M059J (cell line): ENCODE measurements at regions not wholly inside any gene's neighbourhood (a gene's known extent, or its start where the extent isn't known, plus 50 kb on each side); places are given as distances from the start of the nearest gene placed in this dataset.

Experiments
- DNase-seq: peaks from one replicate; pipeline ENCODE4 v3.0.0-alpha.2; 2012; ENCODE audit warnings: low read depth

GRCh38 chr4:8756816-8757215 is 114.8 kb downstream of the HMX1 start:
- DNase-seq = no peak

DNA sequence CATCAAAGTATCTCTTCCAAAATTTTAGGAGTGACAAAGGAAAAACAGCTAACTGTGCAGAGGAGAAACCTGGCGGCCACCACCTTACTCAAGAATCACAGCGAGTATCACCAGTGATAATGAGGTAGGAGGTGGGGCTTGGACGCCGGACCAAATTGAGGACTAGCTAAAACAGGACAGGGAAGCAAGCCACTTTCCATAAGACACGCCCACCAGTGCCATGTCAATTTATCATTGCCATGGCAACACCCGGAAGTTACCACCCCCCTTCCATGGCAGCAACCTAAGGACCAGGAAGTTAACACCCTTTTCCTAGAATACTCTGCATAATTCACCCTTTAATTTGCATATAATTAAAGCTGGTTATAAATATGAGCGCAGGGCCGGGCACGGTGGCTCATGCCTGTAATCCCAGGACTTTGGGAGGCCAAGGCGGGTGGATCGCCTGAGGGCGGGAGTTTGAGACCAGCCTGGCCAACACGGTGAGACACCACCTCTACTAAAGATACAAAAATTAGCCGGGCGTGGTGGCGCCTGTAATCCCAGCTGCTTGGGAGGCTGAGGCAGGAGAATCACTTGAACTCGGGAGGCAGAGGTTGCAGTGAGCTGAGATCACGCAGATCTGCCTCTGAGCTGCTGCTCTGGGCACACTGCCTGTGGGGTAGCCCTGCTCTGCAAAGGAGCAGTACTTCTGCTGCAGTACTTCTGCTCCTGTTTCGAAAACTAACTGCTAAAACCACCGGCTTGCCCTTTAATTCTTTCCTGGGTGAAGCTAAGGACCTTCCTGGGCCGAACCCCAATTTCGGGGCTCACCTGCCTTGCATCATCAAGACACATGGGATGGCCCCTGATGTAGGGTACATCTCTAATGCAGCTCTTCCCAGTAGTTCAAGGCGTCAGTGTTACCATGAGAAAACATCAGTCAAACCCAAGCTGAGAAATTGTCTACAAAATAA is 116.7 kb downstream of the HMX1 start:
- DNase-seq = no peak

DNA sequence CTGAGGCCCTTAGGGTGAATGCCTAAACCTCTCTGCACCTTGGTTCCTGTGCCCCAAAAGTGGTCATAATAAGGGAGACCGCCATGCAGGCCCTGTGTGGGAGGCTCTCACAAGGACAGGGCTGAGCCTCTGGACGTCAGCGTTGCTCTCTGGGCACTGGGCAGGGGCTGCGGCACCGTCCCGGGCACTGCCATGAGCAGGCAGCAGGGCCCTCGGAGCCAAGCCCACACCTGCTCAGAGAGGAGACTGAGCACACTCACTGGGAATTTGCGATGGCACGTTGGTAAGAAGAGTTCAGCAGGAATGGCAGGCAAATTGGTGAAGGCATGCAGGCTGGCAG is 123.4 kb downstream of the HMX1 start:
- no peak for DNase-seq

DNA sequence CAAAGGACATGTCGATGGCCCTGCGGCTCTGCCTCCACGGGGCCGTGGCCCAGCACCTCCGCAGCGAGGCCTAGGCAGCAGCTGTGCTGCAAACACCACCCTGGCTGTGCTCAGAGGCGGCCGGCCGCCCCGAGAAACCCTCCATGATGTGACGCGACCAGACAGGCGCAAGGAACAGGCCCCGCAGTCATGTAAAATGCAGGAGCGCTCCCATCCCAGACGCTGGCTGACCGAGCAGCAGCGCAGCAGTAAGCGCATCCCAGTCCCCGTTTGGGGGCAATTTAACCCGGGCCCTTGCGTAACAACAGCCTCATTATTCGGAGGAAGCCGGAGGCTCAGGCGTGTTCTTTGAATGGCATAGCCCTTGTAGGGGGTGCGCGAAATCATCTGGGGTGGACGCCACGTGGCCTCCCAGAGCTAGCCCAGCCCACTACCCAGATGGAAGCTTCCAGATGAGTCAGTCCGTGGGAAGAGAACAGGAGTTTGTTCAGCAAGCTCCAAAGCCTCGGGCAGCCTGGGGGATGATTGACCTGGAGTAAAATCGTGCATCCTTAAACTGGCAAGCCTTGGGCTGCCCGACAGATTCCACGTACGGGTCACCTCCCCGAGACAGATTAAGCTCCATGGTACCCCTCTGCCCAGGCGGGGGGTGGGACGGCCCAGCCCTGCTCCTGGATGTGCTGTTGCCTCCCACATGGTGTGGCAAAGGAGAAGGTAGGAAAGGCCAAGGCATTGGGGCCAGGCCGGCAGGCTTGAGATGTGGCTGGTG is 124.0 kb downstream of the HMX1 start:
- DNase-seq = no peak

DNA sequence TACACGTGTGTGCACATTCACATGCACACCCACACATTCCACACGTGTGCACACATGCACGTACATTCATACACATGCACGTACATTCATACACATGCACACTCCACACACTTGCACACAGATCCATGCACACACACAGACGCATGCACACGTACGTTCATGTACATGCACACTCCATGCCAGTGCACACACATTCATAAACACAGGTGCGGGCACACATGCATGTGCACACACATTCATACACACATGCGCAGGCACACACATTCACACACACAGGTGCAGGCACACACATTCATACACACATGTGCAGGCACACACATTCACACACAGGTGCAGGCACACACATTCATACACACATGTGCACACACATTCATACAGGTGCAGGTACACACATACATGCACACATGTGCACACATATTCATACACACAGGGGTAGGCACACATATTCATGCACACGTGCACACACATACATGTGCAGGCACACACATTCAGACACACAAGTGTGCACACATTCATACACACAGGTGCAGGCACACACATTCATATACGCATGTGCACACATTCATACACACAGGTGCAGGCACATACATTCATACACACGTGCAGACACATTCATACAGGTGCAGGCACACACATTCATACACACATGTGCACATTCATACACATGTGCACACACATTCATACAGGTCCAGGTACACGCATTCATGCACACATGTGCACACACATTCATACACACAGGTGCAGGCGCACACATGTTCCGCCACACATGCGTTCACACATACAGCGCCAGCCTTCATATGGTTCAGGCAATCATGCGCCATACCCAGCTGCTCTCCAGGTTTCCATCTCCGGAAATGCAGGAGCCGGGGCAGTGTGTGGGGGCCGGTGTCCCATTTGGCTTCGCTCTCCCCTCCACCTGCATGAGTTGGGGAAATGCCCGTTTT is 124.8 kb downstream of the HMX1 start:
- DNase-seq = no peak

- DNase-seq = no peak
Measured at GRCh38 chr4:8745826-8746225, 125.8 kb downstream of the HMX1 start.

- DNase-seq = no peak
Measured at GRCh38 chr4:8745005-8745790, 126.4 kb downstream of the HMX1 start.

- DNase-seq = no peak
Measured at GRCh38 chr4:8744083-8744805, 127.4 kb downstream of the HMX1 start.

- DNase-seq = no peak
Measured at GRCh38 chr4:8742546-8742945, 129.1 kb downstream of the HMX1 start.

- DNase-seq = no peak
Measured at GRCh38 chr4:8741513-8742226, 130.0 kb downstream of the HMX1 start.

GRCh38 chr4:8740666-8741395 is 130.8 kb downstream of the HMX1 start:
- DNase-seq = no peak

DNA sequence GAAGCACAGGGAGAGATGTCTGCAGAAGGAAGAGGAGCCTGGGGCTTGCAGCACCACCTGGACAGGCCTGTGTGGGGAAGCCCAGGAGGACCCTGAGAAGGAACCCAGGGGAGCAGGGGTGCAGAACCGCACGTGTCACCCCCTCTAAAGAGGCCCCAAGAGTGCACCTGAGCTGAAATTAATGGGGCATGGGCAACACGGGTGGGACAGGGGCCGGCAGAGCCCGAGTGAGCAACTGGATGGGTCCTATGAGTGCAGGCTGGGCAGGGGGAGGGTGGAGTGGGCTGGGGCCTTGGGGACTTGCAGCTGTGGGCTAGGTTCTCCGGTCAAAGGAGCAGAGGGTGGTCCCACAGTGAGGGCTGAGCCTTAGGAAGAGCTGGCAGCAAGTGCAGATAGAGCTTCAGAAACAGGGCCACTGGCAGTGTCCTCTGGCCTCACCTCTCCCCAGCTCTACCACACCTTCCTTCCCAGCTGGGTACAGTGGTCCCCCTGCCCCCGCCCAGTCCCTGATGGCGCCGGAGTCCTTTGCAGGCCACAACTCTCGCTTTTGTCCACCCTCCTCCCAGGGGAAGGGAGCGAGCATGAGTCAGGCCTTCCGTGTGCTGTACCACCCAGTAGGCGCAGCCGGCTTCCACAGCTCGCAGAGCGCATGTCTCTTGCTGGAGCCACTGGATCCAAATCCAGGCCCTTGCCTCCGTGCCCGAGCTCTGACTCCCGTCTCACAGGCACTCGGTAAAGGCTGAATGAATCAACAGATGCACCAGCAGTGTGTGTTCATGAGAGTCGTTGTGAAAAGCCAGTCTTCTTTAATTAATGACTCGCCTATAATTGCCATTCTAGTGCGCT is 131.6 kb downstream of the HMX1 start:
- peak; percentile 52 for DNase-seq

DNA sequence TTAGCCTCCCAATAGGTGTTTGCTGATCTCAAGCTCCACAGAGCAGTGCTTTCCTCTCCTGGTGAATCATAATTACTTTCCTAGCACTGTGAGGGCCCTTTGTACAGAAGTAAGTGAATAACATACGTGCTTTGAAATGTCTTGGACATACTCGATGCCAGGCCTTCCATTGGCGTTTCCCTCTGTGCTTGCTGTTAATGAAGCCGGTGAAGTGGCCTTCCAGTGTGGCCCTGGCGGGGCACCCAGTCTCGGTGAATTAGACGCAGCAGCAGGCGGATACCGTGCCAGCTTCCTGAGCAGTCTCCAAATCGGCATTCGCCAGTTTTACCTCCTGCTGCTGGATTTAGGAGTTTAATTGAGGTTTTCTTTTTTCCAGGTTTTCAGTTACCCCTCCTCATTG is 132.3 kb downstream of the HMX1 start:
- no peak for DNase-seq

- no peak for DNase-seq
Measured at GRCh38 chr4:8738471-8738931, 133.1 kb downstream of the HMX1 start.

DNA sequence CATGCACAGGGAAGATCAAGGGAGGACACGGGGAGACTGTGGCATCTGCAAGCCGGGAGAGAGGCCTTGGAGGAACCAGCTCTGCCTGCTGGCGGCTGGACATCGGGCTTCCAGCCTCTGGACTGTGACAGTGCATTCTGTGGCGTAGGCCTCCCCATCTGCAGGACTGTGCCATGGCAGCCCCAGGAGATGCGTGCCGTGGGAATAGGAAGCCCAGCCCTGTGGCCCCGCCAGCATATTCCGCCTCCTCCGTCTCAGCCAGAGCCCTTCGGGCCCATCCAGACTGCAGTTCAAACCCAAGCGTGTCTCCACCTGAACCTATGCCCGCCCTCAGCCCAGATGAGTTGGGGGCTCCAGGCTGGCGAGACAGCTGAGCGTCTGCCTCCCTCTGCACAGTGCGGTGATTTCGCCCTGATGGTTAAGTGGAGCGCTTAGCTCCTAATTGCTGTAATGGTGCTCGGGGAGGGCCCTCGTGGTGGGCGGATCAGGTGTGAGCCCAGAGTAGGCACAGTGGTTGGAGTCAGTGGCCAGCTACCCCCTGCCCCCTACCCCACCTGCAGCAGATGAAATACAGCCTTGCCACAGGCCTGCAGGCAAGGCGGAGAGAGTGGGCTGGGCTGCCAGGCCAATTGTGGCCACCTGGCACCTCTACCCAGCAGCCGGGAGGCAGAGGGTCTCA is 133.9 kb downstream of the HMX1 start:
- no peak for DNase-seq

GRCh38 chr4:8737075-8737474 is 134.6 kb downstream of the HMX1 start:
- no peak for DNase-seq

DNA sequence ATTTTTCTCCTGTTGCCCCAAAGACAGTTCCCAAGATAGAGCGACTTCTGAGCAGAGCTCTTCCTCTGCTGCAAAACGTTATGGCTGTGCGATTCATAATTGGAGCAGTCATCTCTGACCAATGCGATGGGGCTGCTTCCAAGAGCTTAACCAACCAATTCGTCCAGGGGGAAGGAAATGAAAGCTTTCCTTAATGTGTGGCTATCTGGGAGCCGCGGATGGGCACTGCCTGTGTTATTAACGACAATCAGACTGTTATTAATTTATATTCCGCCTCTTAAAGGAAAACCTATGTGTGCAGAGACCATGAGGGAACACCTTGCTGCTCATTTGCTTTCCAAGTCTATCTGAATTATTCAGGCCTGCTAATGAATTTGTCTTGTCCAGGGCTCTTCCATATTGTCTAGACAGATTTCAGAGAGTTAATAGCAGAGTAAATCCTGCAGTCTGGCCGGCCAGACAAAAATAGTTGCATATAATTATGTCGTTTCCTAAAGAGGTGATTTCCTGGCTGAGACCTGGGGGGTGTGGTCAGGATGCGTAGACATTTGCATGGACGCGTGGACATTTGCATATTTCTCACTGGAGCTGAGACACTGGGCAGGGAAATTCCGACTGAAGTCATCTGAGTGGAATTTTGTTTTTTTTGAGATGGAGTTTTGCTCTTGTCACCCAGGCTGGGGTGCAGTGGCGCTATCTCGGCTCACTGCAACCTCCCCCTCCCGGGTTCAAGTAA is 135.4 kb downstream of the HMX1 start:
- peak; percentile 34 for DNase-seq
